ENCODE measurements at regions not wholly inside any gene's neighbourhood (a gene's known extent, or its start where the extent isn't known, plus 50 kb on each side); places are given as distances from the start of the nearest gene placed in this dataset.

GRCh38 chr14:101046071-101046470 is 142.5 kb upstream of the RTL1 start:
- DNase-seq (ENCODE audit: low spot score) = no peak

- no peak for DNase-seq (ENCODE audit: low spot score)
Measured at GRCh38 chr14:101047326-101047725, 143.8 kb upstream of the RTL1 start.

DNA sequence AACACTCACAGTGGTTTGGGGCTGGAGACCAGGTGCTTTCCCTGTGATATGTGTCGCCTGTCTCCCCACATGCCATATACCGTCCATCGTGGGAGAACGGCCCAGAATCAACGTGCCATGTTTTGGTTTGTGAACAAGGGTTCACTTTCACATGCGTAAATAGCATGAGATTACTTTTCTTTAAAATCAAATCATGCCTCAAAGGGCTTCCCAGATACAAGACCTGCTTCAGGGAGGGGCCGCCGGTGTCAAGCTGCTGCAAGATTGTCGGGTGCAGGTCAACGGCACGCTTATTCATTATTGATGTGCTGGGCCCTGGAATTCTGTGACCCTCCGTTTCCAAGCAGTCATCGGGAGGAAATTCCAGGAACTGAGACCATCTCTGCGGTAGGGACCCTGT is 145.2 kb upstream of the RTL1 start:
- no peak for DNase-seq (ENCODE audit: low spot score)

- DNase-seq (ENCODE audit: low spot score) = no peak
Measured at GRCh38 chr14:101049511-101049910, 146.0 kb upstream of the RTL1 start.

GRCh38 chr14:101049942-101050341 is 146.4 kb upstream of the RTL1 start:
- DNase-seq (ENCODE audit: low spot score) = no peak

GRCh38 chr14:101050901-101051490 is 147.5 kb upstream of the RTL1 start:
- no peak for DNase-seq (ENCODE audit: low spot score)

DNA sequence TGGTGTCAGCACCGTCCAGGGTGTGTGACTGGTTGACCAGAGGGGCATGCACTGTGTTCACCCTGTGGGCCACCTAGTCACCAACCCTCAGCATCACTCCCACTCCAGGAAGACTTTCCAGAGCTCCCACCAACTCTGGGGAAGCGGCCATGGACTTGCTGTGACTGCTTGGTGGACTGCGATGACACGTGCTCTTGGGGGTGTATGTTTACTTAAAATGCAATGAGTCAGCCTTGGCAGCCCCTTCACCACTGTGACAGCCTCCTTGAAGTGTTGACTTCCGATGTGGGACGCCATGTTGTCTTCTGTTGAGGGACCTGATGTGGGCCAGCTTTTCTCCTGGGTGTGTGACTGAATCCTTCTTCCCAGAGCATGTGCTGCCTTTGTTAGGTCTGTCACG is 151.1 kb upstream of the RTL1 start:
- DNase-seq (ENCODE audit: low spot score) = no peak

- DNase-seq (ENCODE audit: low spot score) = no peak
Measured at GRCh38 chr14:101055106-101055662, 151.7 kb upstream of the RTL1 start.

GRCh38 chr14:101055776-101056374 is 152.4 kb upstream of the RTL1 start:
- DNase-seq (ENCODE audit: low spot score) = no peak

DNA sequence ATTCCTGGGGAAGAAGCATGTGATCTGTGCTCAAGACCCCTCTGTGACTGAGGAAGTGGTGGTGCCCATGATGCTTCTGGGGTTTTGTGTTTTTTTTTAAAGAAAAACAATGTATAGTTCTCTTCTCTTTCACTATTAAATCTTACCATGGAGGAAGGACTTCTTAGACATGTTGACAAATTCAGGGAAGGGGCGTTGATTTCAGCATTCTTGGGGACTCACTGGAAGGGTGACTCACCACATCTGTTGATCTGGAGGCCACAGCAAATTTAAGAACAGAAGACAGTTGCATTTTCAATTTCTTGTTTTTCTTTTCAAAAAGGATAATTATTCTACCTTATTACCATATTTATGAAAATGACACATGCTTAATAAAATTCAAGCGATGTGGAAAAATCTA is 152.9 kb upstream of the RTL1 start:
- no peak for DNase-seq (ENCODE audit: low spot score)

- DNase-seq (ENCODE audit: low spot score) = no peak
Measured at GRCh38 chr14:101057394-101057793, 153.9 kb upstream of the RTL1 start.

- no peak for DNase-seq (ENCODE audit: low spot score)
Measured at GRCh38 chr14:101058571-101058970, 155.0 kb upstream of the RTL1 start.

DNA sequence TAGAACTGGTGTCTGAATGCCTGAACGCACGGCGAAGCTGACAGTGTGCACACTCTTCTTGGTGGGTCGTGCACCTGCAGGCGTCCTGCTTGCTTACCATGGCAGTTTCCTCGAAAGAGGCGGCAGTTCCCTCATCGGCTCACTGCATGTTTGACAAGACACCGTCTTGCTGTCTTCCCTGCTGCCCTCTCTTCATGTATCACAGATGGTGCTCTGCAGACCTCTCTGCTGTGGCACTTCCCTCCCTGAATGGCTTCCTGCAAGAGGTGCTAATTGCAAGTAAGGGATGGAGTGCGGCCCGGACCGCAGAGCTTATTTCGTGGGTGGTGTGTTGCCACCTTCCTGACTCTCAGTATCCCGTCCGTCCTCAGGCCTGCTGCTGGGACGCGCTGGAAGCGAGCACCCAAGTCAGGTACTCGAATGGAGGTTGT is 156.7 kb upstream of the RTL1 start:
- no peak for DNase-seq (ENCODE audit: low spot score)

DNA sequence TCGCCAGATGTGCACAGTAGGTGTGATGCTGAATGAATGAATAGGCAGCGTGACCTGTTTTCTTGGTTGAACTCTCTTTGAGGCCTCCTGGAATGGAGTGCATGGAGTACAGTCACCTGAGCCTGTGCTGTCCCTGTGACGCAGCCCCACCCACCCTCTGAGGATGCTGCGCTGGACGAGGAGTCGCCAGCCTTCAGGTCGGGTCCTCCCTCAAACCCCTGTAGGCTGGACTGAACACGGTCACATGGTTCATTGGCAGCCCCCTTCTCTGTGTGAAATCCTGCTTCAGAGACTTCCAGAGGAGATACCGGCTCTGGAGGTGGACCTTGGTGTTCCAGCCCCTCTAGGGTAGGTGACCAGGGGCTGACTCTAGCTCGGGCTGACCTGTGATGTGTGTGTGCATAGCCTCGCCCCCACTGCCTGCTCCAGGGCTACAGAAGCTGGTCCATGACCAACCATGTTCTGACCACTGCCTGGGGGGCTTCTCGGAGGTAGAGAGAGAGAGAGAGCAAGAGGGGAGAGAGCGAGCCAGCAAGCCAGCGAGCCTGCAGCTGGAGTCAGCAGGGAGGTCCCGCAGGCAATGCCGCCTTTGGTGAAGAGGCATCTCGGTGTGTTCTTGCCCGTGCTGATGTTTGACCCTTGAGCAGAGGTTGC is 158.0 kb upstream of the RTL1 start:
- DNase-seq (ENCODE audit: low spot score) = no peak

- DNase-seq (ENCODE audit: low spot score) = no peak
Measured at GRCh38 chr14:101062065-101062450, 158.5 kb upstream of the RTL1 start.

- no peak for DNase-seq (ENCODE audit: low spot score)
Measured at GRCh38 chr14:101062601-101063000, 159.1 kb upstream of the RTL1 start.

- DNase-seq (ENCODE audit: low spot score) = no peak
Measured at GRCh38 chr14:101063121-101063520, 159.6 kb upstream of the RTL1 start.

GRCh38 chr14:101064121-101064661 is 160.7 kb upstream of the RTL1 start:
- no peak for DNase-seq (ENCODE audit: low spot score)

DNA sequence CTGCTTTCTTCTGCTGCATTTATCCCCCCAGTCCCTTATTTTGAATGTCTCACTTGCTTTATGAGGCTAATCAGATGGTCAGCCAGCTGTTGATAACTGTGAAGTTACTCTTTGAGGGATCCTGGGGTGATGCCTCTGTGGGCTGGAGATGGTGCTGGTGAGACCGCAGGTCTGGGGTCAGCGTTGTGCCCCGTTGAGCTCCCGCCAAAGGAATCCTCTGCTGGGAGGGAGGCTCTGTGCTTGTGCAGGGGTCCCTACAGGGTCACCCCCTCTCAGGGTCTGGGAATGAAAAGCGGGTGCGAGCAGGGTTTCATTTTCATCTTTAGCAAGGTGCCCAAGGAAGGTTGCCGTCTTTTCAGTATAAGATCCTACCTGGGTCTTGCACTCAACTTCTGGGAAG is 161.2 kb upstream of the RTL1 start:
- no peak for DNase-seq (ENCODE audit: low spot score)

- DNase-seq (ENCODE audit: low spot score) = no peak
Measured at GRCh38 chr14:101065246-101065645, 161.7 kb upstream of the RTL1 start.

DNA sequence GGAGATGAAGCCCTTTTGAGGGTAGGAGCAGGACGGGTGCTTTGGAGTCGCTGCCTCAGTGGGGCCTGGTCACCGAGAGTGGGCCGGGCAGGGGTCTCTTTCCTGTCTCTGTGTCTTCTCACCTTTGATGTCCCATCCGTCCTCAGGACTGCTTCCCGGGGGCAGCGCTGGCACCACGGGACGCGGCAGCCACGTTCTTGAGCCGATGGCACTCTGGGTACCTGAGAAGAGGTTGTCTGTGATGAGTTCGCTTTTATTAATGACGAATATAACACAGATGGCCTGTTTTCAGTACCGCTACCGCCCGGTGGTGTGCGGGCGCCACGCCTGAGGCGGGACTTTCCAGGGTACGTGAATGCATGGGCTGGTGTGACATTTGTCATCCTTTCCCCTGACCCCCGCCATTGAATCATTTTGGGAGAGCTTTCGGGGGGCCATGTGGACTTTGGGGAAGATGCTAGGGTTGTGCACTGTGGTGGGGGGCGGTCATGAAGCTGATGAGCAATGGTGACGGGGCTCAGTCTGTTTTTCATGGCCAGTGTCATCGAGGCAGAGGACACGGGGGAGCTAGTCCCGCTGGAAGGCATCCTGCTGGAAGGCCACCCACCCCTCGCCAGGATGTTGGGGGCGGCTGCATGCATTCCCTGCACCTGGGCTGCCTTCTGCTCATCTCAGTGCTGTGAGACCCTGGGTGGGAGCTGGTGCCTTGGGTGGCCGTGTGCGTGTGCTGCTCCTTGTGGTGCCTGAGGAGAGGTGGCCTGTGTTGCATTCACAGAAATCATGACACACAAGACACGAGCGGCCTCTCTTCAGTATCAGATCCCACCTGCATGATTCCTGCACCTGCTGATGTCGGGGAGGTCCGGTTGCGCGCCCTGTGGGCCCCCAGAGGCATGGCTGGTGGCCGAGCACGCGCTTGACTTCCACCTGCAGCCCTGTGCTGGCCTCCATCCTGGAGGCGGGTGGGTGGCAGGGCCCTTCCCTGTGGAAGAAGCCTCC is 162.5 kb upstream of the RTL1 start:
- no peak for DNase-seq (ENCODE audit: low spot score)

Data from CD4-positive, alpha-beta T cell treated with Interleukin-15 for 4 hours (primary cell).